HCT116 (cell line): ENCODE measurements at regions not wholly inside any gene's neighbourhood (a gene's known extent, or its start where the extent isn't known, plus 50 kb on each side); places are given as distances from the start of the nearest gene placed in this dataset.

Experiments used
- ATAC-seq: fragments of 200-7000 bp; cut with Tn5 transposase; 2 replicates; pipeline ENCODE4 v1.9.1; 2020; ENCODE audit warnings: mild to moderate bottlenecking, moderate library complexity
- BruUV-seq: library from RNA; stranded (reverse); fragments of 400-500 nt; replicated peaks from 2 replicates; lab custom pipeline; 2021; lab: Mats Ljungman, UMichigan
- CTCF ChIA-PET: fragments of 300-600 bp; sonication (Branson Sonifier 250); formaldehyde crosslinking; loops from one replicate; lab custom pipeline; 2021; ENCODE audit warnings: antibody characterized with exemption; lab: Charles Lee
- POLR2A ChIA-PET: fragments of 300-600, 350-600 bp; sonication (Branson Sonifier 250); formaldehyde crosslinking; loops from one replicate; lab custom pipeline; 2021; ENCODE audit warnings: antibody characterized with exemption; lab: Charles Lee
- RAD21 ChIA-PET, 2 experiments: fragments of 300-600 bp; sonication (Branson Sonifier 250); formaldehyde crosslinking; loops; one replicate each; lab custom pipeline; 2023; ENCODE audit warnings: low total read pairs in 2 of 2; ENCODE audit not compliant: uncharacterized antibody in 2 of 2, unreplicated experiment in 2 of 2, low non-redundant PET in 1 of 2; lab: Charles Lee
- DNase-seq: peaks from one replicate; pipeline ENCODE4 v3.0.0-alpha.2; 2010; ENCODE audit warnings: low read depth, low spot score
- H2AFZ ChIP-seq: fragments of 200-600 bp; shearing (Covaris generic), sonication (generic); 2 replicates; pipeline ENCODE4 v1.6.1; 2017; ENCODE audit warnings: low read depth, mixed run types, mixed read lengths, antibody characterized with exemption, low read length; ENCODE audit not compliant: poor library complexity, severe bottlenecking
- H3K27ac ChIP-seq: 2 replicates; pipeline ENCODE4 v1.5.1; 2012; ENCODE audit warnings: low read depth, low read length
- H3K27me3 ChIP-seq: fragments of 200-600 bp; sonication (generic); 2 replicates; pipeline ENCODE4 v1.6.1; 2016; ENCODE audit warnings: mixed run types, low read length, mixed read lengths; ENCODE audit not compliant: insufficient read depth
- H3K36me3 ChIP-seq, 2 experiments: fragments of 200-500 bp in 1 of 2; fragments of 200-600 bp in 1 of 2; sonication (Bioruptor generic) in 1 of 2; sonication (generic) in 1 of 2; 2 replicates each; pipeline versions ENCODE4 v1.5.1 to v1.6.1; 2014 to 2016; ENCODE audit warnings: low read length in 2 of 2, inconsistent platforms in 1 of 2, mixed read lengths in 1 of 2, mixed run types in 1 of 2; ENCODE audit not compliant: insufficient read depth in 2 of 2, control insufficient read depth in 1 of 2
- H3K4me1 ChIP-seq, 2 experiments: fragments of 200-600 bp in 1 of 2; sonication (generic) in 1 of 2; 2 replicates each; pipeline versions ENCODE4 v1.5.1 to v1.6.1; 2012 to 2017; ENCODE audit warnings: low read length in 2 of 2, inconsistent platforms in 1 of 2, mild to moderate bottlenecking in 1 of 2, mixed read lengths in 1 of 2, mixed run types in 1 of 2, moderate library complexity in 1 of 2; ENCODE audit not compliant: insufficient read depth in 2 of 2, control insufficient read depth in 1 of 2
- H3K4me2 ChIP-seq: fragments of 200-600 bp; sonication (generic); 2 replicates; pipeline ENCODE4 v1.6.1; 2017; ENCODE audit warnings: mixed run types, low read length, mixed read lengths
- H3K4me3 ChIP-seq, 2 experiments: fragments of 200-600 bp in 1 of 2; sonication (generic) in 1 of 2; replicated peaks in 1 of 2; 2 replicates each; pipeline ENCODE4 v1.5.1; 2011 to 2016; ENCODE audit warnings: low read length in 2 of 2, control low read depth in 1 of 2, low read depth in 1 of 2, mild to moderate bottlenecking in 1 of 2, mixed read lengths in 1 of 2, mixed run types in 1 of 2
- H3K79me2 ChIP-seq: fragments of 200-600 bp; sonication (generic); 2 replicates; pipeline ENCODE4 v1.6.1; 2017; ENCODE audit warnings: mild to moderate bottlenecking, mixed run types, low read length, moderate library complexity, mixed read lengths; ENCODE audit not compliant: insufficient read depth
- H3K9ac ChIP-seq: fragments of 200-600 bp; sonication (generic); 2 replicates; pipeline ENCODE4 v1.6.1; 2016; ENCODE audit warnings: low read length, mixed read lengths
- H3K9me2 ChIP-seq: fragments of 200-600 bp; sonication (generic), shearing (Covaris generic); 2 replicates; pipeline ENCODE4 v1.6.1; 2017; ENCODE audit warnings: mixed run types, mild to moderate bottlenecking, moderate library complexity; ENCODE audit not compliant: insufficient read depth
- H3K9me3 ChIP-seq, 2 experiments: fragments of 200-500 bp in 1 of 2; fragments of 200-600 bp in 1 of 2; sonication (Bioruptor generic) in 1 of 2; sonication (generic) in 1 of 2; 2 replicates each; pipeline ENCODE4 v1.6.1; 2014 to 2017; ENCODE audit warnings: low read length in 2 of 2, mixed read lengths in 2 of 2, inconsistent platforms in 1 of 2, low read depth in 1 of 2, mild to moderate bottlenecking in 1 of 2, mixed run types in 1 of 2, moderate library complexity in 1 of 2; ENCODE audit not compliant: control insufficient read depth in 1 of 2, insufficient read depth in 1 of 2
- H4K20me1 ChIP-seq: fragments of 200-600 bp; sonication (generic), shearing (Covaris generic); 2 replicates; pipeline ENCODE4 v1.6.1; 2017; ENCODE audit warnings: mixed run types, mild to moderate bottlenecking, moderate library complexity; ENCODE audit not compliant: insufficient read depth
- ATF3 ChIP-seq: IDR thresholded peaks from 2 replicates; pipeline ENCODE4 v1.6.1; 2012
- CEBPB ChIP-seq: IDR thresholded peaks from 2 replicates; pipeline ENCODE4 v1.6.1; 2012; ENCODE audit warnings: low read depth
- EGR1 ChIP-seq: IDR thresholded peaks from 2 replicates; pipeline ENCODE4 v1.6.1; 2012; ENCODE audit warnings: low read depth
- SP1 ChIP-seq: IDR thresholded peaks from 2 replicates; pipeline ENCODE4 v1.6.1; 2012; ENCODE audit warnings: low read depth
- SRF ChIP-seq: IDR thresholded peaks from 2 replicates; pipeline ENCODE4 v1.6.1; 2012; ENCODE audit warnings: low read depth
- TCF7L2 ChIP-seq: IDR thresholded peaks from 2 replicates; pipeline ENCODE4 v1.7.0; 2011; ENCODE audit warnings: borderline replicate concordance, inconsistent platforms; ENCODE audit not compliant: insufficient read depth, insufficient read length; ENCODE audit errors: extremely low read depth
- ZNF274 ChIP-seq: fragments of 200-500 bp; sonication (Bioruptor generic); IDR thresholded peaks from 2 replicates; pipeline ENCODE4 v1.6.1; 2014; ENCODE audit warnings: mild to moderate bottlenecking, low read depth, low read length, inconsistent platforms
- intact Hi-C: fragments of 100-400 bp; cut with micrococcal nuclease; formaldehyde crosslinking; loops from 2 replicates; pipeline ENCODE4 v1.10.0; 2022
- TF ChIP-seq, protein P1 (sequence below): IDR thresholded peaks from 2 replicates; pipeline ENCODE4 v1.6.1; 2012

- Histone ChIP-seq H3K27me3 (no peaks in the 10 kb centered on the region), H4K20me1 (no peaks in the 10 kb centered on the region), H3K27ac (no peak overlapping the region), H2AFZ (no peak overlapping the region), H3K9me2 (no peaks in the 10 kb centered on the region), H3K9me3 (no peaks in the 10 kb centered on the region), H3K4me2 (no peak overlapping the region), H3K79me2 (no peaks in the 10 kb centered on the region), H3K4me3 (no peak overlapping the region), H3K9ac (no peak overlapping the region), H3K36me3 (no peaks in the 10 kb centered on the region), H3K4me1 (no peaks in the 10 kb centered on the region)
- CTCF ChIA-PET: no interaction called here
- RAD21 ChIA-PET: no interaction called here
- no peak for TF ChIP-seq SP1
- TF ChIP-seq SRF: no peak
- BruUV-seq: no TSS peak
- no peak for DNase-seq
- no peak for ATAC-seq
- intact Hi-C loops: no loop called here
- POLR2A ChIA-PET: no interaction called here
These were observed 281.6 kb upstream of the E2F7 start for GRCh38 chr12:77347017-77347416.

- no peaks in the 10 kb centered on the region for H3K27me3 ChIP-seq
- no TSS peak for BruUV-seq
- no peak overlapping the region for H3K9ac ChIP-seq
- H3K4me3 ChIP-seq: no peak overlapping the region
- DNase-seq: no peak
- intact Hi-C loops: no loop called here
- no peak overlapping the region for H3K27ac ChIP-seq
- no peaks in the 10 kb centered on the region for H3K4me1 ChIP-seq
- H3K4me2 ChIP-seq: no peak overlapping the region
- RAD21 ChIA-PET: no interaction called here
- H3K36me3 ChIP-seq: no peaks in the 10 kb centered on the region
- CTCF ChIA-PET: no interaction called here
- no peak overlapping the region for H2AFZ ChIP-seq
- no peaks in the 10 kb centered on the region for H4K20me1 ChIP-seq
- TF ChIP-seq TCF7L2 (no peak), ZNF274 (no peak), CEBPB (no peak), EGR1 (no peak), ATF3 (no peak)
- TF ChIP-seq, protein P1, sequence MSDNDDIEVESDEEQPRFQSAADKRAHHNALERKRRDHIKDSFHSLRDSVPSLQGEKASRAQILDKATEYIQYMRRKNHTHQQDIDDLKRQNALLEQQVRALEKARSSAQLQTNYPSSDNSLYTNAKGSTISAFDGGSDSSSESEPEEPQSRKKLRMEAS: no peak
- no peaks in the 10 kb centered on the region for H3K9me3 ChIP-seq
- H3K79me2 ChIP-seq: no peaks in the 10 kb centered on the region
- POLR2A ChIA-PET: no interaction called here
- H3K9me2 ChIP-seq: no peaks in the 10 kb centered on the region
- no peak for ATAC-seq
These were observed 280.0 kb upstream of the E2F7 start for GRCh38 chr12:77345336-77345735.
